Endothelial cell of umbilical vein (primary cell): ENCODE measurements at regions not wholly inside any gene's neighbourhood (a gene's known extent, or its start where the extent isn't known, plus 50 kb on each side); places are given as distances from the start of the nearest gene placed in this dataset.
"Not testable (repeated sequence)": the region's sequence is repeated elsewhere in the genome, so short reads cannot be mapped to it uniquely, and the experiment has no call there.

Source experiments
- BruUV-seq: library from RNA; stranded (reverse); fragments of 400-500 nt; replicated peaks from 2 replicates; lab custom pipeline; 2021; lab: Mats Ljungman, UMichigan
- CTCF ChIA-PET: fragments of 300-600, 350-600 bp; sonication (Branson Sonifier 250); formaldehyde crosslinking; loops from one replicate; lab custom pipeline; 2021; ENCODE audit warnings: antibody characterized with exemption, inconsistent platforms; lab: Charles Lee
- POLR2A ChIA-PET: fragments of 300-600, 350-600 bp; sonication (Branson Sonifier 250); formaldehyde crosslinking; loops from one replicate; lab custom pipeline; 2021; ENCODE audit warnings: antibody characterized with exemption, inconsistent platforms; lab: Charles Lee
- DNase-seq: peaks from one replicate; pipeline ENCODE4 v3.0.0-alpha.2; 2011; ENCODE audit warnings: low read depth, low spot score
- FAIRE-seq: peaks from 2 replicates; lab custom pipeline; 2011; peaks lifted over from hg19 to GRCh38; lab: Jason Lieb, UNC
- H2AFZ ChIP-seq: 2 replicates; pipeline ENCODE4 v1.6.0; 2012; ENCODE audit warnings: low read depth, low read length, control low read depth, inconsistent platforms
- H3K27ac ChIP-seq: 2 replicates; pipeline ENCODE4 v1.5.1; 2011; ENCODE audit warnings: low read depth, mild to moderate bottlenecking, control low read depth, low read length, moderate library complexity; ENCODE audit not compliant: insufficient read depth
- H3K27me3 ChIP-seq, 2 experiments: 2 replicates each; pipeline versions ENCODE4 v1.6.0 to v1.6.1; 2011; ENCODE audit warnings: low read length in 2 of 2, mixed read lengths in 1 of 2; ENCODE audit not compliant: control insufficient read depth in 2 of 2, insufficient read depth in 2 of 2
- H3K36me3 ChIP-seq, 2 experiments: 2 replicates in 1 of 2; 3 replicates in 1 of 2; pipeline ENCODE4 v1.5.1; 2011; ENCODE audit warnings: low read length in 2 of 2, mild to moderate bottlenecking in 1 of 2, moderate library complexity in 1 of 2; ENCODE audit not compliant: control insufficient read depth in 2 of 2, insufficient read depth in 2 of 2; ENCODE audit errors: extremely low read depth in 1 of 2
- H3K4me1 ChIP-seq: 3 replicates; pipeline ENCODE4 v1.5.1; 2011; ENCODE audit warnings: mild to moderate bottlenecking, low read length; ENCODE audit not compliant: control insufficient read depth, insufficient read depth; ENCODE audit errors: extremely low read depth
- H3K4me2 ChIP-seq: 2 replicates; pipeline ENCODE4 v1.6.1; 2011; ENCODE audit warnings: low read length, control low read depth, mixed read lengths; ENCODE audit not compliant: insufficient read depth
- H3K4me3 ChIP-seq, 3 experiments: fragments of 200-600 bp in 1 of 3; sonication (generic), shearing (Covaris generic) in 1 of 3; replicated peaks in 1 of 3; 2 replicates each; pipeline ENCODE4 v1.5.1; 2011 to 2016; ENCODE audit warnings: control low read depth in 3 of 3, low read length in 3 of 3, mild to moderate bottlenecking in 2 of 3, inconsistent platforms in 1 of 3, low read depth in 1 of 3, moderate library complexity in 1 of 3; ENCODE audit not compliant: insufficient read depth in 1 of 3
- H3K79me2 ChIP-seq: 2 replicates; pipeline ENCODE4 v1.6.0; 2012; ENCODE audit warnings: low read length, inconsistent platforms; ENCODE audit not compliant: control insufficient read depth, insufficient read depth
- H3K9ac ChIP-seq: replicated peaks from 2 replicates; pipeline ENCODE3; 2011; ENCODE audit warnings: low read length, control low read depth; ENCODE audit not compliant: insufficient read depth; ENCODE audit errors: extremely low read depth
- H3K9me1 ChIP-seq: replicated peaks from 3 replicates; pipeline ENCODE4 v1.6.0; 2011; ENCODE audit warnings: mild to moderate bottlenecking, low read length; ENCODE audit not compliant: control insufficient read depth, insufficient read depth; ENCODE audit errors: extremely low read depth
- H3K9me3 ChIP-seq: replicated peaks from 2 replicates; pipeline ENCODE4 v1.5.1; 2012; ENCODE audit warnings: low read length, inconsistent platforms; ENCODE audit not compliant: control insufficient read depth, insufficient read depth
- H4K20me1 ChIP-seq: replicated peaks from 2 replicates; pipeline ENCODE3; 2011; ENCODE audit warnings: mild to moderate bottlenecking, low read length; ENCODE audit not compliant: control insufficient read depth, insufficient read depth; ENCODE audit errors: extremely low read depth
- EZH2 ChIP-seq: IDR thresholded peaks from 2 replicates; pipeline ENCODE4 v1.6.1; 2012; ENCODE audit warnings: borderline replicate concordance, low read depth, mild to moderate bottlenecking, moderate library complexity, low read length, inconsistent platforms; ENCODE audit not compliant: severe bottlenecking
- POLR2AphosphoS5 ChIP-seq: IDR thresholded peaks from 2 replicates; pipeline ENCODE4 v1.6.1; 2012; ENCODE audit warnings: low read depth, mild to moderate bottlenecking, control low read depth, low read length, moderate library complexity; ENCODE audit not compliant: insufficient read depth
- dilution Hi-C: fragments of 300-500 bp; cut with MboI; formaldehyde crosslinking; loops from one replicate; pipeline ENCODE4 v1.15.0; 2019; ENCODE audit warnings: low sequenced_read_pairs; ENCODE audit not compliant: extremely low pct_ligation_motif_present
- intact Hi-C: fragments of 100-400 bp; cut with micrococcal nuclease; formaldehyde crosslinking; loops from one replicate; pipeline ENCODE4 v1.10.0; 2022

DNA sequence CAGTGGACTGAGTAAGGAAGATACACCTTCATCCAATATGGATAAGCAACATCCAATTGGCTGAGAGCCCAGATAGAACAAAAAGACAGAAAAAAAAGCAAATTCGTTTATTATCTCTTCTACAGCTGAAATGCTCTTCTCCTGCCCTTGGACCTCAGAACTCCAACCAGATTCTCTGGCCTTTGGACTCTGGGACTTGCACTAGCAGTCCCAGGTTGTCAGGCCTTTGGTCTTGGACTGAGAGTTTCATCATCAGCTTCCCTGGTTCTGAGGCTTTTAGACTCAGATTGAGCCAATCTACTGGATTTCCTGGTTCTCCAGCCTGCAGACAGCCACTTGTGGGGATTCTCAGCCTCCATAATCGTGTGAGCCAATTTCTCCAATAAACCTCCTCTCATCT lies 926.8 kb downstream of the PLA2G4A start:
- dilution Hi-C loops (no loop called here), intact Hi-C loops (no loop called here)
- no peaks in the 10 kb centered on the region for H3K27me3 ChIP-seq
- ChIA-PET CTCF (interaction anchor here (0.8 kb wide), 1 partner anchor 10 kb away, joined by 3 read pairs; no protein-coding TSS in a partner anchor), POLR2A (no interaction called here)
- no peaks in the 10 kb centered on the region for H3K9me3 ChIP-seq
- no peak overlapping the region for H3K27ac ChIP-seq
- no peak overlapping the region for H2AFZ ChIP-seq
- H4K20me1 ChIP-seq: no peaks in the 10 kb centered on the region
- no peak for DNase-seq
- TF ChIP-seq EZH2 (no peak), POLR2AphosphoS5 (no peak)
- H3K4me2 ChIP-seq: no peak overlapping the region
- H3K9me1 ChIP-seq: no peaks in the 10 kb centered on the region
- H3K4me1 ChIP-seq: no peaks in the 10 kb centered on the region
- H3K4me3 ChIP-seq: no peak overlapping the region
- no peak for FAIRE-seq
- no peaks in the 10 kb centered on the region for H3K36me3 ChIP-seq
- no peak overlapping the region for H3K9ac ChIP-seq
- no TSS peak for BruUV-seq
- no peaks in the 10 kb centered on the region for H3K79me2 ChIP-seq

DNA sequence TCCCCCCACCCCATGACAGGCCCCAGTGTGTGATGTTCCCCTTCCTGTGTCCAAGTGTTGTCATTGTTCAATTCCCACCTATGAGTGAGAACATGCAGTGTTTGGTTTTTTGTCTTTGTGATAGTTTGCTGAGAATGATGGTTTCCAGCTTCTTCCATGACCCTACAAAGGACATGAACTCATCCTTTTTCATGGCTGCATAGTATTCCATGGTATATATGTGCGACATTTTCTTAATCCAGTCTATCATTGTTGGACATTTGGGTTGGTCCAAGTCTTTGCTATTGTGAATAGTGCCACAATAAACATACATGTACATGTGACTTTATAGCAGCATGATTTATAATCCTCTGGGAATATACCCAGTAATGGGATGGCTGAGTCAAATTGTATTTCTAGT lies 927.9 kb downstream of the PLA2G4A start:
- H3K27me3 ChIP-seq, H3K9ac ChIP-seq, H3K9me3 ChIP-seq, dilution Hi-C loops, BruUV-seq, H3K27ac ChIP-seq, H2AFZ ChIP-seq, H3K4me3 ChIP-seq, DNase-seq, H3K4me1 ChIP-seq, H3K79me2 ChIP-seq, H3K4me2 ChIP-seq, POLR2A ChIA-PET, CTCF ChIA-PET, H3K36me3 ChIP-seq, H3K9me1 ChIP-seq, H4K20me1 ChIP-seq, intact Hi-C loops, FAIRE-seq: not testable (repeated sequence)
